ENCODE measurements at regions not wholly inside any gene's neighbourhood (a gene's known extent, or its start where the extent isn't known, plus 50 kb on each side); places are given as distances from the start of the nearest gene placed in this dataset.

DNA sequence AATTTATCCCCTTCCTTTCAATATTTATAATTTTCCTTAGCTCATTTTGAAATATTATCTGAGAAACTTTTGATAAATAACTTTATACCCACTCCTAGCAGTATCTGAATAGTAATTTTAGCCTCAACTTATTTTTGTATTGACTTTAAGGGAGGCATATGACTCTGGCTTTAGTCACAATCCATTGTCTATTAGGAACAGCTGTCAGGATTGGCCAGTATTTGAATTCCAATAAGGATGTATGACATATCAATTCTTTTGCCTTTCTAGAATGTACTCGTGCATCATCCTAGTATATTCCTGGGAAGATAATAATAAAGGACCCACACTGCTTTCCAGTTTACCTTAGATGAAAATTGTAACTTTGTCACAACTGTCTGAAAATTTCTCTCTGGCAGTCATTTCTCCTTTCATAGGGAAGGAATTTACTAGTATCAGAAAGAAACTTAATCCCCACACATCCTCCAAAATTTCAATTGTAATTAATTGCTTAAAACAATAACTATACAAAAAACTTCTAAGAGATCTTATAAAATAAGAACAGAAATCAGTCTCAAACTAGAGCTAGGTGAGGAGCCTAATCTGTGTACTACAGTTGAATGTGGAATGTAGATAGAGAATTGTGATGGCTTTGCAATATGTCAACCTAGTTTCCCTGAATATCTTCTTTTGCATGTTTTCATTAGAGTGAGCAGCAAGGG is 121.0 kb upstream of the EPHA5 start:
- no peak for ATAC-seq
- TF ChIP-seq ZNF8 (CRISPR knock-in tag; IDR thresholded peaks at IDR 0.05) (no peak), ISL1 (CRISPR knock-in tag; IDR thresholded peaks at IDR 0.05) (no peak), ESRRG (CRISPR knock-in tag; IDR thresholded peaks at IDR 0.05) (no peak), TOX (CRISPR knock-in tag; IDR thresholded peaks at IDR 0.05; ENCODE audit: borderline replicate concordance) (no peak), ZFP30 (CRISPR knock-in tag; IDR thresholded peaks at IDR 0.05) (no peak), ZNF565 (CRISPR knock-in tag; conservative IDR thresholded peaks at IDR 0.05; ENCODE audit: low read depth) (no peak), TCF4 (CRISPR knock-in tag; IDR thresholded peaks at IDR 0.05; ENCODE audit: borderline replicate concordance) (no peak), OSR1 (CRISPR knock-in tag; IDR thresholded peaks at IDR 0.05) (no peak), GLIS3 (CRISPR knock-in tag; IDR thresholded peaks at IDR 0.05) (no peak), ZFP3 (CRISPR knock-in tag; IDR thresholded peaks at IDR 0.05) (no peak), PPARA (CRISPR knock-in tag; IDR thresholded peaks at IDR 0.05; ENCODE audit: borderline replicate concordance) (no peak), SNAI2 (CRISPR knock-in tag; IDR thresholded peaks at IDR 0.05) (no peak), RARB (CRISPR knock-in tag; IDR thresholded peaks at IDR 0.05) (no peak), ZC3H10 (CRISPR knock-in tag; IDR thresholded peaks at IDR 0.05) (no peak)
- TF ChIP-seq, protein P1, sequence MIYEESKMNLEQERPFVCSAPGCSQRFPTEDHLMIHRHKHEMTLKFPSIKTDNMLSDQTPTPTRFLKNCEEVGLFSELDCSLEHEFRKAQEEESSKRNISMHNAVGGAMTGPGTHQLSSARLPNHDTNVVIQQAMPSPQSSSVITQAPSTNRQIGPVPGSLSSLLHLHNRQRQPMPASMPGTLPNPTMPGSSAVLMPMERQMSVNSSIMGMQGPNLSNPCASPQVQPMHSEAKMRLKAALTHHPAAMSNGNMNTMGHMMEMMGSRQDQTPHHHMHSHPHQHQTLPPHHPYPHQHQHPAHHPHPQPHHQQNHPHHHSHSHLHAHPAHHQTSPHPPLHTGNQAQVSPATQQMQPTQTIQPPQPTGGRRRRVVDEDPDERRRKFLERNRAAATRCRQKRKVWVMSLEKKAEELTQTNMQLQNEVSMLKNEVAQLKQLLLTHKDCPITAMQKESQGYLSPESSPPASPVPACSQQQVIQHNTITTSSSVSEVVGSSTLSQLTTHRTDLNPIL (CRISPR knock-in tag; IDR thresholded peaks at IDR 0.05; ENCODE audit: low read depth), result no peak
- TF ChIP-seq, protein P2, sequence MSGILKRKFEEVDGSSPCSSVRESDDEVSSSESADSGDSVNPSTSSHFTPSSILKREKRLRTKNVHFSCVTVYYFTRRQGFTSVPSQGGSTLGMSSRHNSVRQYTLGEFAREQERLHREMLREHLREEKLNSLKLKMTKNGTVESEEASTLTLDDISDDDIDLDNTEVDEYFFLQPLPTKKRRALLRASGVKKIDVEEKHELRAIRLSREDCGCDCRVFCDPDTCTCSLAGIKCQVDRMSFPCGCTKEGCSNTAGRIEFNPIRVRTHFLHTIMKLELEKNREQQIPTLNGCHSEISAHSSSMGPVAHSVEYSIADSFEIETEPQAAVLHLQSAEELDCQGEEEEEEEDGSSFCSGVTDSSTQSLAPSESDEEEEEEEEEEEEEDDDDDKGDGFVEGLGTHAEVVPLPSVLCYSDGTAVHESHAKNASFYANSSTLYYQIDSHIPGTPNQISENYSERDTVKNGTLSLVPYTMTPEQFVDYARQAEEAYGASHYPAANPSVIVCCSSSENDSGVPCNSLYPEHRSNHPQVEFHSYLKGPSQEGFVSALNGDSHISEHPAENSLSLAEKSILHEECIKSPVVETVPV (CRISPR knock-in tag; IDR thresholded peaks at IDR 0.05), result no peak
- TF ChIP-seq, protein P3, sequence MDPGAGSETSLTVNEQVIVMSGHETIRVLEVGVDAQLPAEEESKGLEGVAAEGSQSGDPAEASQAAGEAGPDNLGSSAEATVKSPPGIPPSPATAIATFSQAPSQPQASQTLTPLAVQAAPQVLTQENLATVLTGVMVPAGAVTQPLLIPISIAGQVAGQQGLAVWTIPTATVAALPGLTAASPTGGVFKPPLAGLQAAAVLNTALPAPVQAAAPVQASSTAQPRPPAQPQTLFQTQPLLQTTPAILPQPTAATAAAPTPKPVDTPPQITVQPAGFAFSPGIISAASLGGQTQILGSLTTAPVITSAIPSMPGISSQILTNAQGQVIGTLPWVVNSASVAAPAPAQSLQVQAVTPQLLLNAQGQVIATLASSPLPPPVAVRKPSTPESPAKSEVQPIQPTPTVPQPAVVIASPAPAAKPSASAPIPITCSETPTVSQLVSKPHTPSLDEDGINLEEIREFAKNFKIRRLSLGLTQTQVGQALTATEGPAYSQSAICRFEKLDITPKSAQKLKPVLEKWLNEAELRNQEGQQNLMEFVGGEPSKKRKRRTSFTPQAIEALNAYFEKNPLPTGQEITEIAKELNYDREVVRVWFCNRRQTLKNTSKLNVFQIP (CRISPR knock-in tag; IDR thresholded peaks at IDR 0.05; ENCODE audit: borderline replicate concordance, low read depth), result no peak
- TF ChIP-seq, protein P4, sequence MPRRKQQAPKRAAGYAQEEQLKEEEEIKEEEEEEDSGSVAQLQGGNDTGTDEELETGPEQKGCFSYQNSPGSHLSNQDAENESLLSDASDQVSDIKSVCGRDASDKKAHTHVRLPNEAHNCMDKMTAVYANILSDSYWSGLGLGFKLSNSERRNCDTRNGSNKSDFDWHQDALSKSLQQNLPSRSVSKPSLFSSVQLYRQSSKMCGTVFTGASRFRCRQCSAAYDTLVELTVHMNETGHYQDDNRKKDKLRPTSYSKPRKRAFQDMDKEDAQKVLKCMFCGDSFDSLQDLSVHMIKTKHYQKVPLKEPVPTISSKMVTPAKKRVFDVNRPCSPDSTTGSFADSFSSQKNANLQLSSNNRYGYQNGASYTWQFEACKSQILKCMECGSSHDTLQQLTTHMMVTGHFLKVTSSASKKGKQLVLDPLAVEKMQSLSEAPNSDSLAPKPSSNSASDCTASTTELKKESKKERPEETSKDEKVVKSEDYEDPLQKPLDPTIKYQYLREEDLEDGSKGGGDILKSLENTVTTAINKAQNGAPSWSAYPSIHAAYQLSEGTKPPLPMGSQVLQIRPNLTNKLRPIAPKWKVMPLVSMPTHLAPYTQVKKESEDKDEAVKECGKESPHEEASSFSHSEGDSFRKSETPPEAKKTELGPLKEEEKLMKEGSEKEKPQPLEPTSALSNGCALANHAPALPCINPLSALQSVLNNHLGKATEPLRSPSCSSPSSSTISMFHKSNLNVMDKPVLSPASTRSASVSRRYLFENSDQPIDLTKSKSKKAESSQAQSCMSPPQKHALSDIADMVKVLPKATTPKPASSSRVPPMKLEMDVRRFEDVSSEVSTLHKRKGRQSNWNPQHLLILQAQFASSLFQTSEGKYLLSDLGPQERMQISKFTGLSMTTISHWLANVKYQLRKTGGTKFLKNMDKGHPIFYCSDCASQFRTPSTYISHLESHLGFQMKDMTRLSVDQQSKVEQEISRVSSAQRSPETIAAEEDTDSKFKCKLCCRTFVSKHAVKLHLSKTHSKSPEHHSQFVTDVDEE (CRISPR knock-in tag; IDR thresholded peaks at IDR 0.05), result no peak

DNA sequence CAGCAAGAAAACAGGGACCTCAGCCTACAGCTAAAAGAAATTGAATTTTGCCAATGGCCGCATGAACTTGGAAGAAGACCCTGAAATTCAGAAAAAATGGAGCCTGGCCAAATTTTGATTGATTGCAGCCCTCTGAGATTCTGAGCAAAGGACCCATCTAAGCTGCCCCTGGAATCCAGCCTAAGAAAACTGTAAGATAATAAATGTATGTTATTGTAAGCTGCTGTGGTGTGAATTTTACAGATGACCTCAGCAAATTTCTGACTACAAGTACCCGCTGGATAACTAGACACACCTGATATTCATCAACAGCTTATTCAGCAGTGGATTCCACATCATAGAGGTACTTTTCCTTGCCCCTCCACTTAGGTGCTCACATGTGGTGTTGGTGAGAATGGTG is 119.5 kb upstream of the EPHA5 start:
- ATAC-seq, result no peak
- TF ChIP-seq, protein P2 (CRISPR knock-in tag; IDR thresholded peaks at IDR 0.05), result no peak
- TF ChIP-seq ZFP3 (CRISPR knock-in tag; IDR thresholded peaks at IDR 0.05) (no peak), ARNTL (CRISPR knock-in tag; IDR thresholded peaks at IDR 0.05; ENCODE audit: borderline replicate concordance, low read depth) (no peak), BACH2 (CRISPR knock-in tag; IDR thresholded peaks at IDR 0.05; ENCODE audit: borderline replicate concordance) (no peak), ZNF565 (CRISPR knock-in tag; conservative IDR thresholded peaks at IDR 0.05; ENCODE audit: low read depth) (no peak), ZNF70 (CRISPR knock-in tag; IDR thresholded peaks at IDR 0.05) (no peak), OSR1 (CRISPR knock-in tag; IDR thresholded peaks at IDR 0.05) (no peak), SNAI2 (CRISPR knock-in tag; IDR thresholded peaks at IDR 0.05) (no peak), ESRRG (CRISPR knock-in tag; IDR thresholded peaks at IDR 0.05) (no peak), GLIS3 (CRISPR knock-in tag; IDR thresholded peaks at IDR 0.05) (no peak), PPARA (CRISPR knock-in tag; IDR thresholded peaks at IDR 0.05; ENCODE audit: borderline replicate concordance) (no peak), TCF4 (CRISPR knock-in tag; IDR thresholded peaks at IDR 0.05; ENCODE audit: borderline replicate concordance) (no peak)
- TF ChIP-seq, protein P3 (CRISPR knock-in tag; IDR thresholded peaks at IDR 0.05; ENCODE audit: borderline replicate concordance, low read depth), result no peak
- TF ChIP-seq, protein P4 (CRISPR knock-in tag; IDR thresholded peaks at IDR 0.05), result no peak
